ENCODE measurements at regions not wholly inside any gene's neighbourhood (a gene's known extent, or its start where the extent isn't known, plus 50 kb on each side); places are given as distances from the start of the nearest gene placed in this dataset.

DNA sequence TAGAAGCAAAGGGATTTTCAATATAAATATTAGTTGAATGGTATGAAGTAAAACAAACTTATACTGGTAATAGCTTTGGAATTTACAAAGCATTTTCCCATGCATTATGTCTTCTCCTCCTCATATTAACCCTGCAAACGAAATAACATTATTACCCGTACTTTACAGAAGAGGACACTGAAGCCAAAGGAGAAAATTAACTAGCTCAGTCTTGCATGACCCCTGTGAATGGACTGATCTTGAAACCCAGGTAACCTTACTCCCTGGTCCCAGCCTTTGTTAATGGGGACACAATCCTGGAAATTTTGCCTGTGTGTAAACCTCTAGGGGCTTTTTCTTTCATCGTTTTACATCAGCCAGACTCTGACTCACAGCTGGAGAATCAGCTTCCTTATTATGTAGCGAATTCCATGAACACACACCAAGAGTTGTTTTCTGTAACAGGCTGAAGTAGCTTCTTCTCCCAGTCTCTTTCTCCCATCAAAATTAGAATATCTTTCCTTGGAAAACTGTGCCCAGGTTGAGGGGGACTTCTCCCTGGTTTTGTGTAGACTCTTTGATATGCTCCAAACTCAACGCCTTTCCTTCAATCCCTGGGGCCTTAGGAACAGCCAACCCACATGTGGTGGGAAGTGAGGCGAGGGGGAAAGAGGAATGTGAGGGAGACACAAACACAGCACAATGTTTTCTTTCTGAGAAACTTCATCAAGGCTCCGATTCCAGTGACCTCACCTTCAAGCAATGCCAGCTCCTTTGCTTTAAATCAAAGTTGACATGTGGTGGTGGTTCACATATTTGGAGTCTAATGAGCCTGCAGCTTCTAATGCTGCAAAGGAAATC lies 480.9 kb upstream of the PAPPA start:
- H3K4me2 ChIP-seq, result peak overlapping the region; percentile 75
- H3K9me3 ChIP-seq, result peaks cover 35% of the 10 kb centered on the region
- peak overlapping the region; percentile 91 to 98 for H3K27ac ChIP-seq
- under 1% methylated on average over 7 of the region's 7 CpGs for WGBS (ENCODE audit: missing lambda C conversion rate)
- DNase-seq (ENCODE audit: low read depth in 1 of 2, low spot score in 1 of 2) (peak; percentile 84 to 96), FAIRE-seq (peak; percentile 93), ATAC-seq (peak; percentile 89 to 95)
- ChIA-PET POLR2A (interaction anchor here (0.6 to 3.7 kb wide), 26 partner anchors 18 to 1762 kb away, joined by 3 to 110 read pairs (median 4); partner anchors contain the start of gene PAPPA), CTCF (interaction anchor here (0.7 to 3.5 kb wide), 23 partner anchors 14 to 899 kb away, joined by 3 to 79 read pairs (median 3); no protein-coding TSS in a partner anchor)
- no peak overlapping the region for H3K4me3 ChIP-seq
- H3K4me1 ChIP-seq, result peaks cover 56% of the 10 kb centered on the region
- TF ChIP-seq RCOR1 (IDR thresholded peaks at IDR 0.05; ENCODE audit: low read depth, low read length) (no peak), NPAS2 (CRISPR knock-in tag; IDR thresholded peaks at IDR 0.05; ENCODE audit: borderline replicate concordance) (no peak), ESRRA (IDR thresholded peaks at IDR 0.05; ENCODE audit: borderline replicate concordance, low read length) (peak; percentile 55; the same call in 1 of the 2 replicates), PHF8 (IDR thresholded peaks at IDR 0.05; ENCODE audit: borderline replicate concordance, low read depth) (no peak), NR3C1 (IDR thresholded peaks at IDR 0.05) (no peak), FOSL2 (IDR thresholded peaks at IDR 0.05) (peak; percentile 82), FOSL2 (CRISPR knock-in tag; IDR thresholded peaks at IDR 0.05) (peak; percentile 83), FOXS1 (CRISPR knock-in tag; IDR thresholded peaks at IDR 0.05) (no peak), CEBPB (IDR thresholded peaks at IDR 0.05) (peak; percentile 83 to 84), MAZ (IDR thresholded peaks at IDR 0.05; ENCODE audit: borderline replicate concordance, low read depth, low read length) (no peak), POLR2AphosphoS2 (conservative IDR thresholded peaks at IDR 0.05; ENCODE audit: low read length) (no peak), HOXB5 (CRISPR knock-in tag; IDR thresholded peaks at IDR 0.05) (no peak), FOSB (CRISPR knock-in tag; IDR thresholded peaks at IDR 0.05) (0 out of 2 replicates have a peak, but pooled peaks have one; percentile 23), GATA3 (IDR thresholded peaks at IDR 0.05; ENCODE audit: borderline replicate concordance) (peak; percentile 76), EP300 (IDR thresholded peaks at IDR 0.05) (peak; percentile 94 to 96), HEYL (CRISPR knock-in tag; IDR thresholded peaks at IDR 0.05) (peak; percentile 44; the same call in 1 of the 2 replicates), ZC3H11A (IDR thresholded peaks at IDR 0.05) (no peak), MAFK (IDR thresholded peaks at IDR 0.05; ENCODE audit: partially characterized antibody) (peak; percentile 23), ZSCAN20 (CRISPR knock-in tag; IDR thresholded peaks at IDR 0.05) (0 out of 2 replicates have a peak, but pooled peaks have one; percentile 15), HOXB13 (CRISPR knock-in tag; IDR thresholded peaks at IDR 0.05; ENCODE audit: low read depth) (peak; percentile 23; the same call in 1 of the 2 replicates), BHLHE40 (IDR thresholded peaks at IDR 0.05; ENCODE audit: low read depth, low read length) (no peak), JUN (IDR thresholded peaks at IDR 0.05) (peak; percentile 95 to 96; a peak in 4 of 5 replicates)
- TF ChIP-seq, protein P1, sequence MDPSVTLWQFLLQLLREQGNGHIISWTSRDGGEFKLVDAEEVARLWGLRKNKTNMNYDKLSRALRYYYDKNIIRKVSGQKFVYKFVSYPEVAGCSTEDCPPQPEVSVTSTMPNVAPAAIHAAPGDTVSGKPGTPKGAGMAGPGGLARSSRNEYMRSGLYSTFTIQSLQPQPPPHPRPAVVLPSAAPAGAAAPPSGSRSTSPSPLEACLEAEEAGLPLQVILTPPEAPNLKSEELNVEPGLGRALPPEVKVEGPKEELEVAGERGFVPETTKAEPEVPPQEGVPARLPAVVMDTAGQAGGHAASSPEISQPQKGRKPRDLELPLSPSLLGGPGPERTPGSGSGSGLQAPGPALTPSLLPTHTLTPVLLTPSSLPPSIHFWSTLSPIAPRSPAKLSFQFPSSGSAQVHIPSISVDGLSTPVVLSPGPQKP (IDR thresholded peaks at IDR 0.05; ENCODE audit: low read depth, low read length), result no peak
- TF ChIP-seq, protein P2, sequence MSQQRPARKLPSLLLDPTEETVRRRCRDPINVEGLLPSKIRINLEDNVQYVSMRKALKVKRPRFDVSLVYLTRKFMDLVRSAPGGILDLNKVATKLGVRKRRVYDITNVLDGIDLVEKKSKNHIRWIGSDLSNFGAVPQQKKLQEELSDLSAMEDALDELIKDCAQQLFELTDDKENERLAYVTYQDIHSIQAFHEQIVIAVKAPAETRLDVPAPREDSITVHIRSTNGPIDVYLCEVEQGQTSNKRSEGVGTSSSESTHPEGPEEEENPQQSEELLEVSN (IDR thresholded peaks at IDR 0.05; ENCODE audit: borderline replicate concordance, low read depth), result peak; percentile 56; the same call in 1 of the 2 replicates
- TF ChIP-seq, protein P3, sequence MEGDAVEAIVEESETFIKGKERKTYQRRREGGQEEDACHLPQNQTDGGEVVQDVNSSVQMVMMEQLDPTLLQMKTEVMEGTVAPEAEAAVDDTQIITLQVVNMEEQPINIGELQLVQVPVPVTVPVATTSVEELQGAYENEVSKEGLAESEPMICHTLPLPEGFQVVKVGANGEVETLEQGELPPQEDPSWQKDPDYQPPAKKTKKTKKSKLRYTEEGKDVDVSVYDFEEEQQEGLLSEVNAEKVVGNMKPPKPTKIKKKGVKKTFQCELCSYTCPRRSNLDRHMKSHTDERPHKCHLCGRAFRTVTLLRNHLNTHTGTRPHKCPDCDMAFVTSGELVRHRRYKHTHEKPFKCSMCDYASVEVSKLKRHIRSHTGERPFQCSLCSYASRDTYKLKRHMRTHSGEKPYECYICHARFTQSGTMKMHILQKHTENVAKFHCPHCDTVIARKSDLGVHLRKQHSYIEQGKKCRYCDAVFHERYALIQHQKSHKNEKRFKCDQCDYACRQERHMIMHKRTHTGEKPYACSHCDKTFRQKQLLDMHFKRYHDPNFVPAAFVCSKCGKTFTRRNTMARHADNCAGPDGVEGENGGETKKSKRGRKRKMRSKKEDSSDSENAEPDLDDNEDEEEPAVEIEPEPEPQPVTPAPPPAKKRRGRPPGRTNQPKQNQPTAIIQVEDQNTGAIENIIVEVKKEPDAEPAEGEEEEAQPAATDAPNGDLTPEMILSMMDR (IDR thresholded peaks at IDR 0.05), result peak; percentile 12; the same call in 1 of the 3 replicates
- TF ChIP-seq, protein P4, sequence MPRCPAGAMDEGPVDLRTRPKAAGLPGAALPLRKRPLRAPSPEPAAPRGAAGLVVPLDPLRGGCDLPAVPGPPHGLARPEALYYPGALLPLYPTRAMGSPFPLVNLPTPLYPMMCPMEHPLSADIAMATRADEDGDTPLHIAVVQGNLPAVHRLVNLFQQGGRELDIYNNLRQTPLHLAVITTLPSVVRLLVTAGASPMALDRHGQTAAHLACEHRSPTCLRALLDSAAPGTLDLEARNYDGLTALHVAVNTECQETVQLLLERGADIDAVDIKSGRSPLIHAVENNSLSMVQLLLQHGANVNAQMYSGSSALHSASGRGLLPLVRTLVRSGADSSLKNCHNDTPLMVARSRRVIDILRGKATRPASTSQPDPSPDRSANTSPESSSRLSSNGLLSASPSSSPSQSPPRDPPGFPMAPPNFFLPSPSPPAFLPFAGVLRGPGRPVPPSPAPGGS (IDR thresholded peaks at IDR 0.05), result no peak; the same call in 2 of the 3 replicates
- TF ChIP-seq, protein P5, sequence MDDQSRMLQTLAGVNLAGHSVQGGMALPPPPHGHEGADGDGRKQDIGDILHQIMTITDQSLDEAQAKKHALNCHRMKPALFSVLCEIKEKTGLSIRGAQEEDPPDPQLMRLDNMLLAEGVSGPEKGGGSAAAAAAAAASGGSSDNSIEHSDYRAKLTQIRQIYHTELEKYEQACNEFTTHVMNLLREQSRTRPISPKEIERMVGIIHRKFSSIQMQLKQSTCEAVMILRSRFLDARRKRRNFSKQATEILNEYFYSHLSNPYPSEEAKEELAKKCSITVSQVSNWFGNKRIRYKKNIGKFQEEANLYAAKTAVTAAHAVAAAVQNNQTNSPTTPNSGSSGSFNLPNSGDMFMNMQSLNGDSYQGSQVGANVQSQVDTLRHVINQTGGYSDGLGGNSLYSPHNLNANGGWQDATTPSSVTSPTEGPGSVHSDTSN (IDR thresholded peaks at IDR 0.05), result peak; percentile 82; the same call in 1 of the 2 replicates
- TF ChIP-seq, protein P6, sequence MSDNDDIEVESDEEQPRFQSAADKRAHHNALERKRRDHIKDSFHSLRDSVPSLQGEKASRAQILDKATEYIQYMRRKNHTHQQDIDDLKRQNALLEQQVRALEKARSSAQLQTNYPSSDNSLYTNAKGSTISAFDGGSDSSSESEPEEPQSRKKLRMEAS (IDR thresholded peaks at IDR 0.05), result peak; percentile 85
- TF ChIP-seq, protein P7, sequence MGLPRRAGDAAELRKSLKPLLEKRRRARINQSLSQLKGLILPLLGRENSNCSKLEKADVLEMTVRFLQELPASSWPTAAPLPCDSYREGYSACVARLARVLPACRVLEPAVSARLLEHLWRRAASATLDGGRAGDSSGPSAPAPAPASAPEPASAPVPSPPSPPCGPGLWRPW (IDR thresholded peaks at IDR 0.05), result peak; percentile 57
- TF ChIP-seq, protein P8, sequence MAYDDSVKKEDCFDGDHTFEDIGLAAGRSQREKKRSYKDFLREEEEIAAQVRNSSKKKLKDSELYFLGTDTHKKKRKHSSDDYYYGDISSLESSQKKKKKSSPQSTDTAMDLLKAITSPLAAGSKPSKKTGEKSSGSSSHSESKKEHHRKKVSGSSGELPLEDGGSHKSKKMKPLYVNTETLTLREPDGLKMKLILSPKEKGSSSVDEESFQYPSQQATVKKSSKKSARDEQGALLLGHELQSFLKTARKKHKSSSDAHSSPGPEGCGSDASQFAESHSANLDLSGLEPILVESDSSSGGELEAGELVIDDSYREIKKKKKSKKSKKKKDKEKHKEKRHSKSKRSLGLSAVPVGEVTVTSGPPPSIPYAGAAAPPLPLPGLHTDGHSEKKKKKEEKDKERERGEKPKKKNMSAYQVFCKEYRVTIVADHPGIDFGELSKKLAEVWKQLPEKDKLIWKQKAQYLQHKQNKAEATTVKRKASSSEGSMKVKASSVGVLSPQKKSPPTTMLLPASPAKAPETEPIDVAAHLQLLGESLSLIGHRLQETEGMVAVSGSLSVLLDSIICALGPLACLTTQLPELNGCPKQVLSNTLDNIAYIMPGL (CRISPR knock-in tag; IDR thresholded peaks at IDR 0.05; ENCODE audit: borderline replicate concordance), result no peak
